Stomach (tissue), 8 donors: ENCODE measurements at regions not wholly inside any gene's neighbourhood (a gene's known extent, or its start where the extent isn't known, plus 50 kb on each side); places are given as distances from the start of the nearest gene placed in this dataset.

Experiments used
- DNase-seq, 2 donors: peaks; one replicate each; pipeline versions ENCODE4 v3.0.0 to v3.0.0-alpha.2; 2013 to 2019
- H3K27ac ChIP-seq, 5 donors: fragments of 200-600 bp in 4 of 5; sonication (generic) in 4 of 5; one replicate each; pipeline ENCODE4 v1.5.1; 2013 to 2019; ENCODE audit warnings: mild to moderate bottlenecking in 1 of 5, moderate library complexity in 1 of 5
- H3K27me3 ChIP-seq, 3 donors: fragments of 200-600 bp; sonication (generic); one replicate each; pipeline ENCODE4 v1.5.1; 2017 to 2019; ENCODE audit warnings: mixed run types in 1 of 3
- H3K36me3 ChIP-seq, 4 donors: fragments of 200-600 bp; sonication (generic); 1 replicate in 3 of 4; 2 replicates in 1 of 4; pipeline ENCODE4 v1.5.1; 2016 to 2019
- H3K4me1 ChIP-seq, 4 donors: fragments of 200-600 bp; sonication (generic); one replicate each; pipeline ENCODE4 v1.5.1; 2016 to 2019
- H3K4me3 ChIP-seq, 4 donors: fragments of 200-600 bp; sonication (generic) in 3 of 4; one replicate each; pipeline ENCODE4 v1.5.1; 2016 to 2019; ENCODE audit warnings: mild to moderate bottlenecking in 1 of 4
- H3K9me3 ChIP-seq, 4 donors: fragments of 200-600 bp; sonication (generic); one replicate each; pipeline ENCODE4 v1.5.1; 2016 to 2019
- EP300 ChIP-seq: sonication (generic); formaldehyde crosslinking; IDR thresholded peaks from one replicate; pipeline ENCODE4 v1.6.1; 2017; ENCODE audit warnings: antibody characterized with exemption
- POLR2A ChIP-seq, 4 donors: fragments of 450-650 bp; IDR thresholded peaks; one replicate each; pipeline ENCODE4 v1.6.1; 2016; ENCODE audit warnings: antibody characterized with exemption in 4 of 4, control low read depth in 2 of 4, mild to moderate bottlenecking in 1 of 4, moderate library complexity in 1 of 4
- POLR2AphosphoS5 ChIP-seq, 3 donors: sonication (generic); formaldehyde crosslinking; IDR thresholded peaks; one replicate each; pipeline ENCODE4 v1.6.1; 2016; ENCODE audit warnings: antibody characterized with exemption in 3 of 3
- WGBS, 5 donors: extraction: QIAGEN DNeasy Blood & Tissue Kit in 3 of 5; methylation state at CpG; one replicate each; pipeline versions ENCODE4 v1.1.5 to v1.1.7; 2013 to 2018; 5-methylcytosine and 5-hydroxymethylcytosine counted together
- intact Hi-C: fragments of 100-400 bp; cut with DNase I; formaldehyde crosslinking; loops from one replicate; pipeline ENCODE4 v1.15.1; 2023; ENCODE audit warnings: low total_unique reads
- TF ChIP-seq, protein P1 (sequence below), 7 experiments: fragments of 450-650 bp in 4 of 7; fragments of 200-600 bp in 3 of 7; sonication (generic) in 3 of 7; IDR thresholded peaks; one replicate each; pipeline ENCODE4 v1.5.1; 2016 to 2019; ENCODE audit warnings: antibody characterized with exemption in 7 of 7, control low read depth in 2 of 7, mild to moderate bottlenecking in 1 of 7
- donor health status: healthy with polysubstance abuse.
- donor health status: Bipolar disorder and iron deficiency.
- donor health status: healthy.

DNA sequence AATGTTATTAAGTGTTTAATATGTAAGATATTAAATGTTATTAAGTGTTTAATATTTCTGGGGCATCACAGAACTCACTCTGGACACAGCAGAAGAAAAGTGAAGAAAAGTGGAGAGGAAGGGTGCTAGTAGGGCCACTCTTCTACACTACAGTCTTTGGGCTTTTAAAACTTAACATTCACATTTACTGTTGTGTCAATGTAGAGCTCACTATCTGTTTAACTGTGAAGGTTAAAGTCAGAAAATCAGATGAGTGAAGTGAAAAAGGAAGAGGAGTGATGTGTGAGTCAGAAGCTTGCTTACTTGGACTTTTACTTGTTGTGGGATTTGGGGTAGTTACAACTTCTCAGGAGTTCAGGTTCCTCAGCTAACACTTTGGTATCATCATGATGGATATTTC lies 145.3 kb upstream of the DNAJC19 start:
- DNase-seq = no peak
- Histone ChIP-seq H3K4me3 (no peak overlapping the region), H3K27me3 (no peaks in the 10 kb centered on the region), H3K36me3 (no peaks in the 10 kb centered on the region), H3K27ac (no peak overlapping the region), H3K4me1 (no peaks in the 10 kb centered on the region), H3K9me3 (no peaks in the 10 kb centered on the region)
- TF ChIP-seq, protein P1, sequence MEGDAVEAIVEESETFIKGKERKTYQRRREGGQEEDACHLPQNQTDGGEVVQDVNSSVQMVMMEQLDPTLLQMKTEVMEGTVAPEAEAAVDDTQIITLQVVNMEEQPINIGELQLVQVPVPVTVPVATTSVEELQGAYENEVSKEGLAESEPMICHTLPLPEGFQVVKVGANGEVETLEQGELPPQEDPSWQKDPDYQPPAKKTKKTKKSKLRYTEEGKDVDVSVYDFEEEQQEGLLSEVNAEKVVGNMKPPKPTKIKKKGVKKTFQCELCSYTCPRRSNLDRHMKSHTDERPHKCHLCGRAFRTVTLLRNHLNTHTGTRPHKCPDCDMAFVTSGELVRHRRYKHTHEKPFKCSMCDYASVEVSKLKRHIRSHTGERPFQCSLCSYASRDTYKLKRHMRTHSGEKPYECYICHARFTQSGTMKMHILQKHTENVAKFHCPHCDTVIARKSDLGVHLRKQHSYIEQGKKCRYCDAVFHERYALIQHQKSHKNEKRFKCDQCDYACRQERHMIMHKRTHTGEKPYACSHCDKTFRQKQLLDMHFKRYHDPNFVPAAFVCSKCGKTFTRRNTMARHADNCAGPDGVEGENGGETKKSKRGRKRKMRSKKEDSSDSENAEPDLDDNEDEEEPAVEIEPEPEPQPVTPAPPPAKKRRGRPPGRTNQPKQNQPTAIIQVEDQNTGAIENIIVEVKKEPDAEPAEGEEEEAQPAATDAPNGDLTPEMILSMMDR (IDR thresholded peaks at IDR 0.05) = no peak
- TF ChIP-seq POLR2AphosphoS5 (IDR thresholded peaks at IDR 0.05) (no peak), POLR2A (IDR thresholded peaks at IDR 0.05) (no peak), EP300 (no peak)
- intact Hi-C loops = no loop called here

DNA sequence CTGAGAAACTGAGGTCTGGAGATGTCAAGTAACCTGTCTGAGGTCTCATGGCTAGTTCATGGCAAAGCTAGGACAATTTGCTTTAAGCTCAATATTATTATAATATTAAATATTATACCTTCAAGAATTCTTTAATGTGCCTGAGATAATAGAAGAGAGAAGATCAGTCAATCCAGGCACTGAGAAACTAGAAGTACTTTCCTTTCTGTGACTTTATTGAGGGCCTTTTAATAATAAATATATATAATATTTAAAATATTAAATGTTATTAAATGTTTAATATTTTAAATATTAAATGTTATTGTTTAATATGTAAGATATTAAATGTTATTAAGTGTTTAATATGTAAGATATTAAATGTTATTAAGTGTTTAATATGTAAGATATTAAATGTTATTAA lies 144.3 kb upstream of the DNAJC19 start:
- Histone ChIP-seq H3K27me3 (no peaks in the 10 kb centered on the region), H3K27ac (no peak overlapping the region), H3K4me3 (no peak overlapping the region), H3K9me3 (no peaks in the 10 kb centered on the region), H3K36me3 (no peaks in the 10 kb centered on the region), H3K4me1 (no peaks in the 10 kb centered on the region)
- no peak for DNase-seq
- intact Hi-C loops = no loop called here
- TF ChIP-seq EP300 = no peak
- TF ChIP-seq POLR2AphosphoS5 (IDR thresholded peaks at IDR 0.05) = no peak
- no peak for TF ChIP-seq POLR2A (IDR thresholded peaks at IDR 0.05)
- TF ChIP-seq, protein P1 (IDR thresholded peaks at IDR 0.05) = no peak

DNA sequence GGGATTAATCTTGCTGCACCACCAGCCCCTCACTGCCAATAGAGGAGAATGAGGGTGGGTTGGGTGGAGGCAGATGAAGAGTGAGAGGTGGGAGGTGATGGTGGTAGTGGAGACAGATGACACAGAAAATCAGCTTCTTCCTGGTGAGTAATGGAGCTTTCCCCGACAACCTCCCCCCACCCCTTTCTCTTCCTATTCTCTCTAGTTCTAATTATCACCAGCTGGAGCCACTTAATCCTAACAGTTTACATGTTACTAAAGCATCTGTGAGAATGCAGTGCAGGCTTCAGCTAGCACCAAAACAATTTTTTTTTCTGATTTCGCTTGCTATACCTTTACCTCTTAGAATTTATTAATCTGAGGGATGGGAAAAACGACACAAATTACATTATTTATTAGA lies 116.1 kb upstream of the DNAJC19 start:
- Histone ChIP-seq H3K27me3 (no peaks in the 10 kb centered on the region), H3K4me1 (no peaks in the 10 kb centered on the region), H3K27ac (no peak overlapping the region), H3K4me3 (no peak overlapping the region), H3K36me3 (no peaks in the 10 kb centered on the region), H3K9me3 (peaks cover 0 to 7% (median 0%) of the 10 kb centered on the region in 4 donors)
- intact Hi-C loops = no loop called here
- DNase-seq = peak in 1 of 2 donors; percentile 2
- 48 to 57% (median 52%) methylated on average over 3 of the region's 3 CpGs for WGBS, 5 donors
- TF ChIP-seq POLR2A (IDR thresholded peaks at IDR 0.05) = no peak
- no peak for TF ChIP-seq EP300
- TF ChIP-seq, protein P1 (IDR thresholded peaks at IDR 0.05) = no peak
- no peak for TF ChIP-seq POLR2AphosphoS5 (IDR thresholded peaks at IDR 0.05)

DNA sequence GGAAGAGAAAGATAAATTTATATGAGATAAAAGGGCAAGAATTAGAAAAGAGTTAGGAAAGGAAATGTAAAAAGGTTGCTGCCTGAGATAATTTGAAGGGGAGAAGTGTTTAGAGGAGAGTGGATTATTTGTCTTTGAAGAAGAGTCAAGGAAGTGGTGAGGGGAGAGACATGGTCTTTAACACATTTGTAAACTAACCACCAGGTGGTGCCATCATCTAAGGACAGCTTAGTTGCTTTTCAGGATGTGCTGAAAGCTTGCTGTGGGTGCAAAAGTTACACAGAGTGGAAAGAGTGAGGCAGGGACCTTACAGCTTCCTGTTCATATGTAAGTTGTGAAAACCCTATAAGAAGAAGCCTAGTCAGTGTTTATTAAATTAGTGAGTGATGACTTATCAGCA lies 114.1 kb upstream of the DNAJC19 start:
- intact Hi-C loops = no loop called here
- Histone ChIP-seq H3K9me3 (peaks cover 0 to 7% (median 0%) of the 10 kb centered on the region in 4 donors), H3K27ac (no peak overlapping the region), H3K36me3 (no peaks in the 10 kb centered on the region), H3K4me3 (no peak overlapping the region), H3K27me3 (no peaks in the 10 kb centered on the region), H3K4me1 (no peaks in the 10 kb centered on the region)
- TF ChIP-seq POLR2A (IDR thresholded peaks at IDR 0.05) (no peak), POLR2AphosphoS5 (IDR thresholded peaks at IDR 0.05) (no peak), EP300 (no peak)
- TF ChIP-seq, protein P1 (IDR thresholded peaks at IDR 0.05) = no peak
- peak in 1 of 2 donors; percentile 4 for DNase-seq
